ENCODE measurements at regions not wholly inside any gene's neighbourhood (a gene's known extent, or its start where the extent isn't known, plus 50 kb on each side); places are given as distances from the start of the nearest gene placed in this dataset.
"Not testable (repeated sequence)": the region's sequence is repeated elsewhere in the genome, so short reads cannot be mapped to it uniquely, and the experiment has no call there.

GRCh38 chr12:4138532-4138931 is 135.0 kb upstream of the CCND2 start:
- not testable (repeated sequence) for H3K27me3 ChIP-seq (ENCODE audit: insufficient read depth); H3K4me2 ChIP-seq; H3K4me3 ChIP-seq; H3K27ac ChIP-seq (ENCODE audit: low read depth); H3K36me3 Mint-ChIP-seq (ENCODE audit: low read depth); H3K27ac Mint-ChIP-seq; H3F3A ChIP-seq (replicated peaks; ENCODE audit: low read depth); H4K20me1 ChIP-seq (replicated peaks; ENCODE audit: insufficient read depth); H3K4me3 Mint-ChIP-seq; H3K79me2 ChIP-seq (replicated peaks; ENCODE audit: insufficient read depth); H2AFZ ChIP-seq; DNase-seq (ENCODE audit: low spot score); H3K9me3 Mint-ChIP-seq; ATAC-seq; H3K36me3 ChIP-seq (ENCODE audit: insufficient read depth); H3K9me2 ChIP-seq (ENCODE audit: insufficient read depth)
- Mint-ChIP-seq H3K4me1 (peaks cover 63% of the 10 kb centered on the region), H3K27me3 (ENCODE audit: insufficient read depth, low read depth, poor library complexity) (peaks cover 13% of the 10 kb centered on the region)
- peaks cover 42% of the 10 kb centered on the region for H3K4me1 ChIP-seq (ENCODE audit: insufficient read depth)

- Mint-ChIP-seq H3K36me3 (ENCODE audit: low read depth) (no peaks in the 10 kb centered on the region), H3K9me3 (peaks cover 3% of the 10 kb centered on the region; the same call in 1 of the 3 replicates), H3K4me3 (no peak overlapping the region), H3K4me1 (peaks cover 67% of the 10 kb centered on the region), H3K27me3 (ENCODE audit: insufficient read depth, low read depth, poor library complexity) (peaks cover 13% of the 10 kb centered on the region), H3K27ac (no peak overlapping the region)
- peaks cover 7% of the 10 kb centered on the region; the same call in 1 of the 2 replicates for H3F3A ChIP-seq (replicated peaks; ENCODE audit: low read depth)
- H3K4me1 ChIP-seq (ENCODE audit: insufficient read depth) = peaks cover 42% of the 10 kb centered on the region
- H2AFZ ChIP-seq = no peak overlapping the region
- no peaks in the 10 kb centered on the region for H3K27me3 ChIP-seq (ENCODE audit: insufficient read depth)
- H3K4me2 ChIP-seq = no peak overlapping the region
- H3K36me3 ChIP-seq (ENCODE audit: insufficient read depth) = no peaks in the 10 kb centered on the region
- H3K9me2 ChIP-seq (ENCODE audit: insufficient read depth) = no peaks in the 10 kb centered on the region
- no peak overlapping the region for H3K27ac ChIP-seq (ENCODE audit: low read depth)
- ATAC-seq (no peak), DNase-seq (ENCODE audit: low spot score) (no peak)
- H3K79me2 ChIP-seq (replicated peaks; ENCODE audit: insufficient read depth) = no peaks in the 10 kb centered on the region
- no peak overlapping the region for H3K4me3 ChIP-seq
- H4K20me1 ChIP-seq (replicated peaks; ENCODE audit: insufficient read depth) = no peaks in the 10 kb centered on the region
- no peak for TF ChIP-seq CREB1 (CRISPR knock-in tag; IDR thresholded peaks at IDR 0.05; ENCODE audit: low read depth)
- TF ChIP-seq POLR2AphosphoS5 (IDR thresholded peaks at IDR 0.05; ENCODE audit: low read depth) = no peak
- TF ChIP-seq STAT1 (IDR thresholded peaks at IDR 0.05; ENCODE audit: unreplicated experiment) = no peak
- TF ChIP-seq EZH2 (IDR thresholded peaks at IDR 0.05; ENCODE audit: low read depth, unreplicated experiment) = no peak
- TF ChIP-seq ZNF331 (CRISPR knock-in tag; IDR thresholded peaks at IDR 0.05; ENCODE audit: low read depth) = no peak
- TF ChIP-seq ETS1 (IDR thresholded peaks at IDR 0.05) = no peak
- TF ChIP-seq NANOG (IDR thresholded peaks at IDR 0.05; ENCODE audit: borderline replicate concordance) = no peak
- TF ChIP-seq CTCF (conservative IDR thresholded peaks at IDR 0.05; ENCODE audit: low read depth in 2 of 2) = no peak
- no peak for TF ChIP-seq ZNF462 (CRISPR knock-in tag; IDR thresholded peaks at IDR 0.05)
- no peak for TF ChIP-seq EZH2phosphoT487 (IDR thresholded peaks at IDR 0.05; ENCODE audit: unreplicated experiment)
These were observed 135.5 kb upstream of the CCND2 start for GRCh38 chr12:4138051-4138450.

Measured in GM23338 (cell line).